ELR (cell line): ENCODE measurements at regions not wholly inside any gene's neighbourhood (a gene's known extent, or its start where the extent isn't known, plus 50 kb on each side); places are given as distances from the start of the nearest gene placed in this dataset.
"Not testable (repeated sequence)": the region's sequence is repeated elsewhere in the genome, so short reads cannot be mapped to it uniquely, and the experiment has no call there.

Experiments used
- DNase-seq: peaks from one replicate; pipeline ENCODE4 v3.0.0-alpha.2; 2015; ENCODE audit warnings: low read depth

GRCh38 chr3:8356066-8356465, 145.6 kb upstream of the LMCD1 start:
- DNase-seq = not testable (repeated sequence)

- no peak for DNase-seq
These were observed 143.8 kb upstream of the LMCD1 start for GRCh38 chr3:8357859-8358258.

- DNase-seq = no peak
These were observed 142.5 kb upstream of the LMCD1 start for GRCh38 chr3:8359133-8359532.

- no peak for DNase-seq
These were observed 138.4 kb upstream of the LMCD1 start for GRCh38 chr3:8363200-8363599.

GRCh38 chr3:8365541-8365940, 136.1 kb upstream of the LMCD1 start:
- DNase-seq = no peak

- no peak for DNase-seq
These were observed 135.3 kb upstream of the LMCD1 start for GRCh38 chr3:8366219-8366810.

GRCh38 chr3:8368598-8368997, 133.0 kb upstream of the LMCD1 start:
- DNase-seq = no peak

- DNase-seq = no peak
These were observed 132.0 kb upstream of the LMCD1 start for GRCh38 chr3:8369638-8370037.

GRCh38 chr3:8371085-8371551, 130.5 kb upstream of the LMCD1 start:
- peak; percentile 14 for DNase-seq

- DNase-seq = no peak
These were observed 129.6 kb upstream of the LMCD1 start for GRCh38 chr3:8371960-8372463.

- DNase-seq = no peak
These were observed 120.5 kb upstream of the LMCD1 start for GRCh38 chr3:8380904-8381704.

GRCh38 chr3:8385848-8386620, 115.6 kb upstream of the LMCD1 start:
- DNase-seq = peak; percentile 20

GRCh38 chr3:8387571-8387970, 114.1 kb upstream of the LMCD1 start:
- no peak for DNase-seq

- no peak for DNase-seq
These were observed 101.9 kb upstream of the LMCD1 start for GRCh38 chr3:8399686-8400085.

GRCh38 chr3:8400911-8401310, 100.7 kb upstream of the LMCD1 start:
- DNase-seq = no peak

- no peak for DNase-seq
These were observed 97.6 kb upstream of the LMCD1 start for GRCh38 chr3:8403996-8404395.

- no peak for DNase-seq
These were observed 96.5 kb upstream of the LMCD1 start for GRCh38 chr3:8405144-8405543.

GRCh38 chr3:8406479-8406878, 95.1 kb upstream of the LMCD1 start:
- no peak for DNase-seq

- DNase-seq = no peak
These were observed 88.2 kb upstream of the LMCD1 start for GRCh38 chr3:8413337-8413926.

GRCh38 chr3:8416965-8417364, 84.7 kb upstream of the LMCD1 start:
- DNase-seq = peak; percentile 16

GRCh38 chr3:8420612-8421011, 81.0 kb upstream of the LMCD1 start:
- no peak for DNase-seq

- DNase-seq = peak; percentile 28
These were observed 80.4 kb upstream of the LMCD1 start for GRCh38 chr3:8421267-8421666.
